ENCODE measurements at regions not wholly inside any gene's neighbourhood (a gene's known extent, or its start where the extent isn't known, plus 50 kb on each side); places are given as distances from the start of the nearest gene placed in this dataset.

DNA sequence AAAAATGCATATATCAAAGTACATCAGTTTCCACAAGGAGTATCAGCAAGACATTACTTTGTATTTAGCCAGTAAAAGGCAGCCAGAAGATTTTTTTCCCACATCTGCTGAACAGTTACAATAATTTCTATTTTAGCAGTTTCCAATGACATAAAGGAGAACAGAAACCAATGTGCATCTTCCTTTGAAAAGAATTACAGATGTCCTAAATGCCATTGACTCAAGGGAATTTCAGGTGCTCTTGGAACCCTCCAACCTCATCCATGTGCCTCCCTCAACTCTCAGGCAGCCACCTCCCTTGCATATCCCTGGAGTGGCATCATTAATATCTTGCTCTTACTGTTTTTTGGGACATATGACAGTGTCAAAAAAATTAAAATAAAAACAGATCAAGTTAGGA lies 62.2 kb upstream of the ST8SIA1 start:
- Histone ChIP-seq H3K27ac (peak overlapping the region in 1 of 4 donors; percentile 57), H3K36me3 (no peaks in the 10 kb centered on the region), H3K4me1 (no peaks in the 10 kb centered on the region), H3K27me3 (no peaks in the 10 kb centered on the region), H3K9me3 (no peaks in the 10 kb centered on the region), H3K4me3 (no peak overlapping the region)
- TF ChIP-seq, protein P1, sequence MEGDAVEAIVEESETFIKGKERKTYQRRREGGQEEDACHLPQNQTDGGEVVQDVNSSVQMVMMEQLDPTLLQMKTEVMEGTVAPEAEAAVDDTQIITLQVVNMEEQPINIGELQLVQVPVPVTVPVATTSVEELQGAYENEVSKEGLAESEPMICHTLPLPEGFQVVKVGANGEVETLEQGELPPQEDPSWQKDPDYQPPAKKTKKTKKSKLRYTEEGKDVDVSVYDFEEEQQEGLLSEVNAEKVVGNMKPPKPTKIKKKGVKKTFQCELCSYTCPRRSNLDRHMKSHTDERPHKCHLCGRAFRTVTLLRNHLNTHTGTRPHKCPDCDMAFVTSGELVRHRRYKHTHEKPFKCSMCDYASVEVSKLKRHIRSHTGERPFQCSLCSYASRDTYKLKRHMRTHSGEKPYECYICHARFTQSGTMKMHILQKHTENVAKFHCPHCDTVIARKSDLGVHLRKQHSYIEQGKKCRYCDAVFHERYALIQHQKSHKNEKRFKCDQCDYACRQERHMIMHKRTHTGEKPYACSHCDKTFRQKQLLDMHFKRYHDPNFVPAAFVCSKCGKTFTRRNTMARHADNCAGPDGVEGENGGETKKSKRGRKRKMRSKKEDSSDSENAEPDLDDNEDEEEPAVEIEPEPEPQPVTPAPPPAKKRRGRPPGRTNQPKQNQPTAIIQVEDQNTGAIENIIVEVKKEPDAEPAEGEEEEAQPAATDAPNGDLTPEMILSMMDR (IDR thresholded peaks at IDR 0.05), result no peak
- no peak for TF ChIP-seq POLR2A (IDR thresholded peaks at IDR 0.05)
- DNase-seq, result no peak

DNA sequence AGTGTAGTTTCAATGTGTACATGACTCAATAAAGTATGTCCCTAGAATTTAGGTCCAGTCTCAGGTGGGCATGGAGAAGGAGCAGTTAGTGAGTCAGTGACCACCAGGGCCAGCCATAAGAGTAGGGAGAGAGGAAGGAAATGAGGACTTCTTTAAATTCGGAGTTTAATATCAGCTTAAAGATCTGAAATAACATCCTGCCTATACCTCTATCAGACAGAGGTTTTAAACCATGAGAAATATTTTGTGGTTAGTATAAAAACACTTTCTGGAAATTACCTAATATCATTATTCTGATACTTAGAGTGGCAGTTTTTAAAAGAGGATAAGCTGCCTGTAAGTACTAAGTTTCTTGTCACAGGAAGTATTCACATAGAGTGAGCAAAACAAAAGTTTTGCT lies 61.7 kb upstream of the ST8SIA1 start:
- Histone ChIP-seq H3K27me3 (no peaks in the 10 kb centered on the region), H3K36me3 (no peaks in the 10 kb centered on the region), H3K27ac (no peak overlapping the region), H3K4me1 (no peaks in the 10 kb centered on the region), H3K9me3 (no peaks in the 10 kb centered on the region), H3K4me3 (no peak overlapping the region)
- TF ChIP-seq, protein P1 (IDR thresholded peaks at IDR 0.05), result no peak
- no peak for TF ChIP-seq POLR2A (IDR thresholded peaks at IDR 0.05)
- no peak for DNase-seq

- Histone ChIP-seq H3K36me3 (no peaks in the 10 kb centered on the region), H3K27me3 (no peaks in the 10 kb centered on the region), H3K9me3 (no peaks in the 10 kb centered on the region), H3K4me3 (no peak overlapping the region), H3K27ac (no peak overlapping the region), H3K4me1 (no peaks in the 10 kb centered on the region)
- no peak for TF ChIP-seq POLR2A (IDR thresholded peaks at IDR 0.05)
- TF ChIP-seq, protein P1 (IDR thresholded peaks at IDR 0.05), result no peak
- DNase-seq, result no peak
These were observed 61.2 kb upstream of the ST8SIA1 start for GRCh38 chr12:22395666-22396065.

Measured in Peyer's patch (tissue), 4 donors.